ENCODE measurements at regions not wholly inside any gene's neighbourhood (a gene's known extent, or its start where the extent isn't known, plus 50 kb on each side); places are given as distances from the start of the nearest gene placed in this dataset.
A peak's percentile ranks its signal among the peaks of the same experiment; 100 is the strongest.
"Not testable (repeated sequence)": the region's sequence is repeated elsewhere in the genome, so short reads cannot be mapped to it uniquely, and the experiment has no call there.

DNA sequence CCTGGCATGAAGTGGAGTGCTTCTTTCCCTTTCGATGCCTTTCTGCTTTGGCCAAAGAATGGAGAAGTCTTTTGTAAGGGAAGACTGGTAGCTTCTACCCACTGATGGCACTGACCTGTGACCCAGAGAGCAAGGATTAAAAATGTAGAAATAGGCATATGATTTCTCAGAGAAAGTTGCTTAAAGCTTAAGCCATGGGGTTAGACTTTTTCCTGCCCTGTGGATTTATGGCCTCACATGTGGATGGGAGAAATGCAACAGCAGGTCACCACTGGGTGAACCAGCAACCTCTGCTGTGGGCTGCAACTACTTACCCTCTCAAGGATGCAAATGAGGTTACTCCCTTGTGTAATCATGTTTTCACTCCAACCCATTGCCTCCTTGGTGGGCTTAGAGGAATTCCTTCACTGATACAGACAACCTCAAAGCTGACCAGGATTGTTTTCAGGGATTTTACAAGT is 86.7 kb upstream of the CDC42EP3 start:
- DNase-seq (ENCODE audit: low read depth) = not testable (repeated sequence)

- DNase-seq (ENCODE audit: low read depth) = not testable (repeated sequence)
These were observed 88.5 kb upstream of the CDC42EP3 start for GRCh38 chr2:37759989-37760388.

DNA sequence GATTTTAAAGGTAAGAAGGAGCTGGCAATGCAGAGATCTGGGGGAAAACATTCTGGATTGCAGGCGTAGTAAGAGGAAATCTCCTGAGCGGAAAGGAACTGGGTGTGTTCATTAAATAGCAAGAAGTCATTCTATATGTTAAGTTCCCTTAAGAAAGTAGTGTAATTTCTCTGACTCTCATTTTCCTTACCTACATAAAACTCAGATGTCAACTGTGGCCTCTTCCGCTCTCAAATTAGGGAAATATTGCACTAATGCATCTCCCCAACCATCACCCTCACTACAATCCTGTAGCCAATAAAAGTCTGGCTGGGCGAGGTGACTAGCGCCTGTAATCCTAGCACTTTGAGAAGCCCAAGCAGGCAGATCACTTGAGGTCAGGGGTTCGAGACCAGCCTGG is 89.0 kb upstream of the CDC42EP3 start:
- no peak for DNase-seq (ENCODE audit: low read depth)

DNA sequence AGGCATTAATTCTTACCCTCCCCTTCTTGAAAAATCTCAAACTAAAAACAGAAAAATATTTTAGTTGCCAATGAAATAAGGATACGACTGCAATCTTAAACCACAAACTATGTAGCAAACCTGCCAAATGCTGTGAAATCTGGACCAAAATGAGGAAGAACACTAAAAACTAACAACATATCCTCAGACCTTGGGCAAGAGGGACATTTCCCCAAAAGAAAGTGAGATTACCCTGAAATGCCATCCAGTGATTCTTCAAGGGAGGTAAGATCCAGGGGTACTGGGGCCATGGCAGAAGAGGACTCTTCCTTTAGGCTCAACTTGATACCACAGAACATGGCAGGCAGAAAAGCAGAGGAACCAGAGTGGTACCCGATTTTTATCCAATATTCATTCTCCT is 90.8 kb upstream of the CDC42EP3 start:
- not testable (repeated sequence) for DNase-seq (ENCODE audit: low read depth)

GRCh38 chr2:37764739-37765138 is 93.3 kb upstream of the CDC42EP3 start:
- no peak for DNase-seq (ENCODE audit: low read depth)

GRCh38 chr2:37766106-37766505 is 94.7 kb upstream of the CDC42EP3 start:
- DNase-seq (ENCODE audit: low read depth) = no peak

- DNase-seq (ENCODE audit: low read depth) = no peak
These were observed 95.6 kb upstream of the CDC42EP3 start for GRCh38 chr2:37767046-37767445.

DNA sequence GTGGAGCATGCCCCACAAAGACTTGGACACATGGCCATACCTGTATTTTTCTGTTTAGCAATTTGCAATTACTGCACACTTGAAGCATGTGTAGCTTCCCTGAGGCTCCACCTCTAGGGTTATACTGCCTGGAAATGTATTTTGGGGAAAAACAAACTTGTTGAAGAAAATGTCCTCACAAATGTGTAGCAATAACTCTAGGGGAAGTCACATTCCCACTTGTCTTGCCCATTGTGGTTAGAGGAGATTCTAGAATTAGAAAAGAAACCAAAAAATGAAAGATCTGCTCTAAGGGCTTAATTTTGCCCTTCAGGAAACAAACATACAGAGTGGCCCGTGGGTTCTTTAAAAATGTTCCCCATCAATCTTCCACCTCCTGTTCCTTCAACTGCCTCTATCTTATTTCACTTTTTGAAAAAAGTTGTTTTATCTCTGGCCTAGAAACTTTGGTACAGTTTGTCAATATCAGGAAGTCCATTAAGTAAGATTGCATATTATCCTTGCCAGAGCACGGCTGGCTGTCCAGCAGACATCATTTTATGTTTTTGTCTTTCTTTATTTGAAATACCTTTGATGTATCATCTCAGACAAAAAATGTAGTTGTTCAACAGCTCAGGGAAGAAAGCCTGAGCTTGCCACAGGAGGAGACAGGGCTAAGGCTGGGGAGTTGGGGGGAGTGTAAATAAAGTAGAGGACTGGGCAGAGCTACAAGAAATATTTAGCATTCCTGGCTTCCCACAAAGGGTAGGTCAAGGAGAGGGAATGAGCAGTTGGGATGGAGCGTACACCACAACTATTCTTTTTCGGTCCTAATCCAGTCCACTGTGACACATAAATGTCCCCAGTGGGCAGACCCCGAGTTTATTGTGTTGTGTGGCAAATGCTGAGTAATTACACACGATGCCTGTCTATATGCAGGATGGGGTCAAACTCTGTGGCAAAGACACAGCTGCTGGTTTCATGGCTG is 96.8 kb upstream of the CDC42EP3 start:
- DNase-seq (ENCODE audit: low read depth) = peak; percentile 99

- no peak for DNase-seq (ENCODE audit: low read depth)
These were observed 98.1 kb upstream of the CDC42EP3 start for GRCh38 chr2:37769551-37769950.

DNA sequence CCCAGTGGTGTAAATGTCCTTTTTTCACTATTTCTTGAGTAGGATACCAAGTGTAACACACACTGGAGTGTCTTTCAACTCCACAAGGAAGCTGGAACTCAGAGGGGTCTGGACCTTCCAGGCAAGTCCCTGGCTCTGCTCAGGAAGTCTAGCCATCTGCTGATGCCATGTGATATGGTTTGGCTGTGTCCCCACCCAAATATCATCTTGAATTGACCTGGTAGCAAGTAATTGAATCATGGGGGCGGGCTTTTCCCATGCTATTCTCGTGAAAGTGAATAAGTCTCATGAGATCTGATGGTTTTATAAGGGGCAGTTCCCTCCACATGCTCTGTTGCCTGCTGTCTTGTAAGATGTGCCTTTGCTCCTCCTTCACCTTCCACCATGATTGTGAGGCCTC is 99.4 kb upstream of the CDC42EP3 start:
- peak; percentile 91 for DNase-seq (ENCODE audit: low read depth)

- peak; percentile 53 for DNase-seq (ENCODE audit: low read depth)
These were observed 100.2 kb upstream of the CDC42EP3 start for GRCh38 chr2:37771600-37772088.

DNA sequence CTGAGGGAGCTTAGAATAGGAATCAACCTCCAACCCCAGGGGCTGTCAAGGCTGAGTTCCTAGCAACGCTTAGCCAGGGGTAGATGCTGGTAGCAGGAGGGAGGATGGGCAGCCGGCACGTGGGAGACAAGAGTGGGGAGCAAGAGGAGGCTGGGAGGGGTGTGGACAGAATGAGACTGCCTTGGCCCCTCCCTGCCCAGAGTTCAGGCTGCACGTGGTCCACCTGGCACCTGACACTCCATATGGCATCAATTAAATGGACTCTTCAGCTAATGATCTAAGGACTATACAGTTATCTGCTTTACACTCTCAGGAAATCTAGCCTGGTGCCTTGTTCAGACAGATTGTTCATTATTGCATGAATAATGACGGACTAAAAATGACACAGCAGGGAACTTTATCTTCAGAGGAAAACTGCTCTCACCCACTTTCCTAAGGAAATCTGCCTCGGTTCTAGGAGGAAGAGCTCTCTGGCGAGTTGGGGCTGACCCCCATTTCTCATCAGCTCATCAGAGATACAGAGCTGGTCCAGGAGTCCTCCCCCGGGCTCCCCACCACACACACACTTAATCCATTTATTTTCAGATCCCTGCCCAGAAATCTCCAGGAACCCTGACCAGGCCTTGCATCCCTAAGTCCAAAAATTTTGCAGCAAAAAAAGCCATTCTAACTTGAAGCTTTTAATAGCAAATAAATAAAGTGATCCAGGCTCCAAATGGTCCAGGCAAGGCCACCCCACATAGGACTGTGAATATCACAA is 102.1 kb upstream of the CDC42EP3 start:
- no peak for DNase-seq (ENCODE audit: low read depth)

- not testable (repeated sequence) for DNase-seq (ENCODE audit: low read depth)
These were observed 102.9 kb upstream of the CDC42EP3 start for GRCh38 chr2:37774171-37774944.

DNA sequence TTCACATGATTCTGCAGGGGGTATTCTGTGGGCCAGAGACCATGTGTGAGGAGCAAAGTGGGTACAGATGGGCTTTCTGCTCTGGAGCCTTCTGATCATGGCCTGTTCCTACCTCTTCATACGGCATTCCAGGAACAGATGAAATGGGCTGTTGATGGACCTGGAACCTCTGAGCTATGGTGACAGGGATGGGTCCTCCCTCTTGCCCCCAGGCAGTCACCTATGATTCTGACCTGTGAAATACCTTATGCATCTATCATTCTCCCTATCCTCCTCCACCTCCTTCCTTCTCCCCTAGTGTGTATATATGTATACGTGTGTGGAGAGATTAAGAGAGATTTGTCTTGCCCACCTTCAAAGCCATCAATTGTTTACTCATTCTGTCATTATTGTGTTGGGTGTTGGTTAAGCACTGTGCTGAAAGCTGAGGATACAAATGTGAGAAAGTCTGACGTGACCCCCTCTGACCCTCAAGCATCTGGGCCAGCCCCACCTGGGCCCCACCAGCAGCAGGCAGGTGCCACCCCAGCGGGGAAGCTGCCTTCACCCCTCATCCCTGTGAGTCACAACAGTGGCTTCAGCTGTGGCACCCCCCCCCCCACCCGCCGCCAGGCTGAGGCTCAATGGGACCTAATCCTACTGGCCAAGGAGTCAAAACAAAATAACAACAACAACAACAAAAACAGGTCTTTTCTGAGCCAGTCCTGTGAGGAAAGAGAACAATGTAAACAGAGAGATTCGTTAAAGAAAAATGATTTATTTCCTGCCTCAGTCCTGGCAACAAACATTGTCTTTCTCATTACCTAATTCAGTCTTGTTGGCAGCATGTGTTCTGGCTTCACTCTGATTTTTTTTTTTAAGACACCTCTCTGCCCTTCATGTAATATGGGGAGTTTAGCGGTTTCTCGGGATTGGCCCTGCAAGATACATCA is 103.8 kb upstream of the CDC42EP3 start:
- DNase-seq (ENCODE audit: low read depth) = peak; percentile 60

- peak; percentile 85 for DNase-seq (ENCODE audit: low read depth)
These were observed 104.4 kb upstream of the CDC42EP3 start for GRCh38 chr2:37775908-37776250.

- peak; percentile 94 for DNase-seq (ENCODE audit: low read depth)
These were observed 105.0 kb upstream of the CDC42EP3 start for GRCh38 chr2:37776487-37776886.

DNA sequence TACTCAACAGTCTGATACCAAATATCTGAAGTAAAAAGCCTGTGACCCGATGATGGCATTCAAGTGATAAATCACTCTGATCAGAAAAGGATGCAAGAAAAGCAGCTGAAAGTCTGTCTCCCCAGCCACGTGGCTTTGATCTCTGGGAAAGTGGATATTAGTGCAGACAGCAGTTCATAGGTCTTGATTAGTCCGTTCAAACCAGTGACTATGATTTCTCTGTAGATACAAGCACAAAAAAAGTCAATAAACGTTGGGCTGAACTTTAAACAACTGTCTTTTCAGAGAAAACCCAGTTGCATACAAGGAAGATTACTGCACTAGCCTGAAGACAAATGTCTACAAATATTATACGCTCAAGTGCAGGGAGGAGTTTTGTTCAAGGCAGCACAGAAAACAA is 107.7 kb upstream of the CDC42EP3 start:
- no peak for DNase-seq (ENCODE audit: low read depth)

GRCh38 chr2:37779611-37780386 is 108.4 kb upstream of the CDC42EP3 start:
- peak; percentile 51 for DNase-seq (ENCODE audit: low read depth)

- DNase-seq (ENCODE audit: low read depth) = no peak
These were observed 108.9 kb upstream of the CDC42EP3 start for GRCh38 chr2:37780387-37780676.

GRCh38 chr2:37781028-37781427 is 109.6 kb upstream of the CDC42EP3 start:
- peak; percentile 83 for DNase-seq (ENCODE audit: low read depth)
